DOHH2 (cell line): ENCODE measurements at regions not wholly inside any gene's neighbourhood (a gene's known extent, or its start where the extent isn't known, plus 50 kb on each side); places are given as distances from the start of the nearest gene placed in this dataset.
A peak's percentile ranks its signal among the peaks of the same experiment; 100 is the strongest.

Experiments
- EZH2phosphoT487 ChIP-seq: fragments of 200-600 bp; sonication (generic); IDR thresholded peaks from 2 replicates; pipeline ENCODE4 v1.6.1; 2017; ENCODE audit warnings: borderline replicate concordance, mild to moderate bottlenecking, antibody characterized with exemption, low read length, moderate library complexity, mixed read lengths
- TF ChIP-seq, protein P1 (sequence below): fragments of 200-600 bp; sonication (generic); IDR thresholded peaks from one replicate; pipeline ENCODE4 v1.5.1; 2014; ENCODE audit warnings: antibody characterized with exemption, mild to moderate bottlenecking, low read depth, low read length; ENCODE audit not compliant: poor library complexity, severe bottlenecking

DNA sequence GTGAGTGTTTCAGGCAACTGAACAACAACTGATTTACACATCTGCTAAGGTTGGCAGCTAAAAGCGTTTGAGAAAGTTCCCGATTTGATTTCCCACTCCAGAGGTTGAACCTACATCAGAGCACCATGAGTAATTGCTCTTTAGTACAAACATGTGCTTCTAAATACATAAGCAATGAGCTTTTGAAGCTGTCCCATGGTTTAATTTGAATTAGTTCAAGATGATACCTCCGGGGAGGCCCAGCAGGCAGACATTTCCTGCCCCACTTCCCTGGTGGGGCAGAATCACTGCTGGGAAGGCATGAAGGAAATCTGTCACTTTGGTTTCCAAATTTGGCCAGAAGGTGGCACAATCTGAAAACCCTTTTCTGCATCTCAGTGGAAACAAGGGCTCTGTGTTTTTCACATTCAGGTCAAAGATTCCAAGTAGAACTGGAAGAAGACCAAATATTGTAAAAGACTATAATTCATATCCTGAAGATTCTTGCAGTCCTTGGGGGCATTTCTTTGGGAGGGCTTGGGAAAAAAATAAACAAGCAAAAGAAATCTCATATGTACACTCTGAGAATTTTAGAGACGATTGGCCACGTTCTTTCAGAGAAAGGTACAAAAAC lies 176.2 kb upstream of the FAM20A start:
- TF ChIP-seq, protein P1, sequence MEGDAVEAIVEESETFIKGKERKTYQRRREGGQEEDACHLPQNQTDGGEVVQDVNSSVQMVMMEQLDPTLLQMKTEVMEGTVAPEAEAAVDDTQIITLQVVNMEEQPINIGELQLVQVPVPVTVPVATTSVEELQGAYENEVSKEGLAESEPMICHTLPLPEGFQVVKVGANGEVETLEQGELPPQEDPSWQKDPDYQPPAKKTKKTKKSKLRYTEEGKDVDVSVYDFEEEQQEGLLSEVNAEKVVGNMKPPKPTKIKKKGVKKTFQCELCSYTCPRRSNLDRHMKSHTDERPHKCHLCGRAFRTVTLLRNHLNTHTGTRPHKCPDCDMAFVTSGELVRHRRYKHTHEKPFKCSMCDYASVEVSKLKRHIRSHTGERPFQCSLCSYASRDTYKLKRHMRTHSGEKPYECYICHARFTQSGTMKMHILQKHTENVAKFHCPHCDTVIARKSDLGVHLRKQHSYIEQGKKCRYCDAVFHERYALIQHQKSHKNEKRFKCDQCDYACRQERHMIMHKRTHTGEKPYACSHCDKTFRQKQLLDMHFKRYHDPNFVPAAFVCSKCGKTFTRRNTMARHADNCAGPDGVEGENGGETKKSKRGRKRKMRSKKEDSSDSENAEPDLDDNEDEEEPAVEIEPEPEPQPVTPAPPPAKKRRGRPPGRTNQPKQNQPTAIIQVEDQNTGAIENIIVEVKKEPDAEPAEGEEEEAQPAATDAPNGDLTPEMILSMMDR = peak; percentile 62
- TF ChIP-seq EZH2phosphoT487 = no peak
